HG02884 (cell line): ENCODE measurements at regions not wholly inside any gene's neighbourhood (a gene's known extent, or its start where the extent isn't known, plus 50 kb on each side); places are given as distances from the start of the nearest gene placed in this dataset.

Experiments used
- ATAC-seq: cut with Tn5 transposase; IDR thresholded peaks from one replicate; pipeline ENCODE4 v1.9.1; 2021; ENCODE audit warnings: mild to moderate bottlenecking, moderate library complexity; ENCODE audit not compliant: unreplicated experiment

- no peak for ATAC-seq
Observed at GRCh38 chr11:112457532-112457931, 196.9 kb upstream of the PLET1 start.

DNA sequence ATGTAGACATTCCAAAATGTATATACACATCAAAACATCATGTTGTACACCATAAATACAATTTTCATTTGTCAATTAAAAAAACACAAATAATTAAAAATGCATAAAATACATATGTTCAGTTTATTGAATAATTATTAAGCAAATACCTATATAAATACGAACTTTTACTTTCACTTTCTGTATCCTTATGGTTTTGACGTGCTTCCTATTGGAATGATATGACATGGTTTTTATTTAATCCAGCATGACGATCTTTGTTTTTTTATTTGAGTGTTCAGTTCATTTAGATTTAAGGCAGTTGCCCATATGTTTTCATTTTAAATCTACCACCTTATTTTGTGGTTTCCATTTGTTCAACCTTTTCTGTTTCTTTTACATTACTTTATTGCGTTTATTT lies 198.3 kb upstream of the PLET1 start:
- ATAC-seq = no peak

- ATAC-seq = no peak
Observed at GRCh38 chr11:112460141-112460540, 199.5 kb upstream of the PLET1 start.

GRCh38 chr11:112464949-112465348 lies 204.3 kb upstream of the PLET1 start:
- no peak for ATAC-seq

DNA sequence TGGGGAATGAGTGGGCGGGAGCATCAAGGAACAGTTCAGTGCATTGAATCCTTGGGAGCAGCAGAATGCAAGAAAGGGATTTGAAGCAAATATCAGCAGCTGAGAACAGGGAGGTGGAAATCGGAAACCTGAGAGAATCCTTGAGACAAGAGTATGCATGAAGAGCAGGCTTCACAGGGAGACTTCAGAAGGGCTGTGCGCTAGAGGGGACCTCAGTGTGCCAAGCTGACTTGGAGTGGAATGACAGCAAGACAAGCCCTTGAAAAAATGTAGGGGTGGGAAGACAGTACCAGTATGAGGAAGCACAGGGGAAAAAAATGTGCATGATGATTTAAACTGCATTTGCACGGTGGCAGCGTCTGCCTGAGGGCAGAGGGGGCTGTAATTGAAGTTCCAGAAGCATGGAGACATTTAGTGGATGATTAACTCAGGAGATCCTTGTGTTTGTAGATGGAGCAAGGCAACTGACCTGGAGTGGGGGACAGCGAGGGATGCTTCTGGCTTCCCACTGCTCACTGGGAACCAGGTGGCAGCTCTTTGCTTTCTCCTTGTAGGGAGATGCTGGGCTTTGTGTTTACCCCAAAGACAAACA lies 204.9 kb upstream of the PLET1 start:
- no peak for ATAC-seq

GRCh38 chr11:112467721-112468120 lies 207.1 kb upstream of the PLET1 start:
- ATAC-seq = no peak

GRCh38 chr11:112469376-112469775 lies 208.7 kb upstream of the PLET1 start:
- no peak for ATAC-seq

GRCh38 chr11:112470355-112470754 lies 209.7 kb upstream of the PLET1 start:
- ATAC-seq = no peak

DNA sequence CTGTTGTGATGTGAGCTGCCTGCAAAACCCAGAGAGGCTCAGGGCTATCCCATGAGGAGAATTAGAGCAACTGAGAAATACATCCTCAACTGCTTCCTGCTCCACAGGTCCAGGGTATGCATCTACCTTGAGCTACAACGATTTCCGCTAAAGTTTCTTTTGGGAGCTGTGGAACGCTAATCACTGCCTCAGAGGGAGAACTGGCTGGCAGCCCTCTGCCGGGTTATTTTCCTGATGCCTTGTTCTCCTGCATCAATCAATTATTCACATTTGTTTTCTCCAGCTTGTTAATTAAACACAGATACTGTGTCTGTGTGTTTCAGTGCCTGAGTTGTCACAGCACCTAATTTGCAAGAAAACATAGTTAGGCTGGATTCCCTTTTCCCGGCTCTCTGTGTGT lies 211.1 kb upstream of the PLET1 start:
- ATAC-seq = no peak

GRCh38 chr11:112477152-112477551 lies 216.5 kb upstream of the PLET1 start:
- no peak for ATAC-seq

DNA sequence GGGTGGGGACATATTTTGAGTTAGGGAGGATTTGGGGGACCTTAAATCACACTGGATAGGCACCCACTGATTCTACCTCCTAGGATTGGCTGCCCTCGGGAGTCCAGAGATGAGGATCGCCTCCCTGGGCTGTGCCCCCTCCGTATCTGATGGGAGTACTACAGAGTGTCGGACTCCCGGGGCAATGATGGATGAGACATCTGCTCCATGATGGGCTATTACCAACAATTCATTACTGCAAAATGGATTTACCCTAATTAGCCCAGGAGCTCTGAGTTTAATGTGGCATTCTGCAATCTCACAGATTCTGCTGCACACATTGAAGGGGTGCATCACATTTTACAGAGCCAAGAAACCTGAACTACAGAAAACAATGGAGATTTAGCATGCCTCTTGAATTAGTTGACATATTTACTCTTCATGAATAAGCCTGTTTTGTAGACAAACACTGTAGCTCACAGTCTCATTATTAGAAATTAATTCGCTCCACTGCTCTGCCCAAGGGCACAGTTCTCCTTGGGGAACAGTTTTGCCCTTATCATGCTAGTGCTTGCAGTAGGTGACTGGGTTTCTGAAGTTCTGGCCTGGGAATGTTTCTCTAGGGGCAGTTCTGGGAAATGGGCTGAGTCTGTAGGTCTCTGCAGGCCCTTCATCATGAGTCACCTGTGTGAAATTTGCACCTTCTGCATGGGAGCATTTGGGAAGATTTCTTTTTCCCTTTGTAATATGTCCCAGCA lies 217.1 kb upstream of the PLET1 start:
- no peak for ATAC-seq

DNA sequence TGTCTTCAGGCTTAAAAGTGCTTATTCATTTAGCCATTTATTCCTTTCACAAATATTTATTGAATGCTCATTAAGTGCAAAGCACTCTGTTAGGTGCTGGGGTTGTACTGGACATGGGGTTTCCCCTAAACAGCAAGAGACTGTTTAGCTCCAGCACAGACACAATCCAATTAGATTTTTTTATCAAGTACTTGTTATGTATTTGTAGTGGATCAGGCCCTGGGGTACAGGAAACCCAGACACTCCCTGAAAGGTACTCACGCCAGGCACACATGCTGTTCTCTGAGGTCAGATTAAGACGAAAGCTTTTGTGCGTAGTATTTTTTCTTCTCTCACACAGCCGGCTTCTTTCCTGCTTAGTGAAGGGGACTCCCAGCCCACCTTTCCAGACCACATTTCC lies 218.1 kb upstream of the PLET1 start:
- ATAC-seq = no peak

DNA sequence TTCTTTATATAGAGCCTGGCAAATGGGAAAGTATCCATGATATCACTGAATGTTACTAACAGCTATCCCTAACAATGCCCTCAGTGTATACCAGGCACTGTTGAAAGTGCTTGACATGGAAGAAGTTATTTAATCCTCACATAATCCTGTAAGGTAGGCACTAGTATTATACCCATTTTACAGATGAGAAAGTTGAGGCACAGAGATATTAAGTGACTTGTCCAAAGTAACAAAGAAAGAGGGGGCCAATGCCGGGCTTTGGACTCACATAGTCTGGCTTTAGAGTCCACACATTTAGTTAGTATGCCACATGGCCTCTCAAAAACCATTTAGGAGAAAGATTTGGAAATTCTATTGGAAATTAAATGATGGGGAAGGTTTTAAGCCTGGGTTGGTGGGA lies 220.8 kb upstream of the PLET1 start:
- no peak for ATAC-seq

DNA sequence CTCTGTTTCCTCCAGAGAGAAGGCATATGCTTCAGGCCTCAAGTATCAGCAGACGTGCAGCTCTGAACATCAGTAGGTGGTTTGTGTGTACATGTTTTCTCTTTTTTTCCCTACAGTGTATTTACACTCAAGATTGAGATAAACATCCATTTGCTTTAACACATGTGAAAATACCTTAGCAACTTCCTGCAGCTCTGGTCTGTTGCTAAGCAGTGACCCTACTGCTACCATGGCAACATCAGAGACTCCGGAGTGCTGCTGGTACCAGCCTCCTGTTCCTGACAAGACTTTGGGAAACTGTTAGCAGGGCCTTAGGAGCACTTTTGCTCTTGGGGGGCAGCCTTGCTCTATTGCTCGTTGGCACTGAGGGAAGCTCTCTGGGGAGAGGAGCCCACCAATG lies 221.2 kb upstream of the PLET1 start:
- ATAC-seq = no peak

GRCh38 chr11:112485280-112485679 lies 224.6 kb upstream of the PLET1 start:
- no peak for ATAC-seq

DNA sequence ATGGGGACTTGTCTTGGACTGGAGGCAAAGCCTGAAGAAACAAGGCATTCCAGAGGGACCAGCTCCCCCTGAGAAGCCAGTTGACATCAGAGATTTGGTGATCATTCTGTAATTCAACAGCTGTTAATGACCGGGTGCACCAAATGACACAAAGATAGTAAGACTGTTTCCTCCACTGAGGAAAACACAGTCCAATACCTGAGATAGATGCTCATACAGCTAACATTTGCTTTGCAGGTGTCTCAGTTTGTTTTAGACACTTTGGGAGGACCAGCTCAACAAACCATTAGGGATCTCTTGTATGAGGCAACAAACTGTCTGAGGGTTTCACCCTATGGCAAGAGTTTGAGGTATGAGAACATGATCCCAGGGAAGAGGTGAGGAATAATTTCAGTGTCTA lies 237.2 kb upstream of the PLET1 start:
- no peak for ATAC-seq

DNA sequence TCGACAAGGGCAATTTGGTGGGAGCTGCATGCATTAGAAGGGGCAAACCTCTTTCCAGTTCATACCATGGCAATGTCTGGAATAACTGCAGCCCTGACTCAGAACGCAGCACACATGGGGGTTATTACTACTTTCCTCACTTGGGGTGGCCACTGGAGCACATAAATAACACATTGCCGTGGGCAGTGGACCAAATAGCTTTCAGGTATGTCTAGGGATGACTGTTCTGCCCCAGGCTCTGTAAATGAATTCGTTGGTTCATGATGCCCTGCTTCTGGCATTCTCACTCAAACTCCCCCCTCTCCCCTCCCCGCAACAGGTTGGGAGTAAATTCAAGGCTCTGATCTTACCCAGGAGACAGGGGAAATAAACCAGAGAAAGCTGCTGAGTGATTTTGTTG lies 238.0 kb upstream of the PLET1 start:
- no peak for ATAC-seq

DNA sequence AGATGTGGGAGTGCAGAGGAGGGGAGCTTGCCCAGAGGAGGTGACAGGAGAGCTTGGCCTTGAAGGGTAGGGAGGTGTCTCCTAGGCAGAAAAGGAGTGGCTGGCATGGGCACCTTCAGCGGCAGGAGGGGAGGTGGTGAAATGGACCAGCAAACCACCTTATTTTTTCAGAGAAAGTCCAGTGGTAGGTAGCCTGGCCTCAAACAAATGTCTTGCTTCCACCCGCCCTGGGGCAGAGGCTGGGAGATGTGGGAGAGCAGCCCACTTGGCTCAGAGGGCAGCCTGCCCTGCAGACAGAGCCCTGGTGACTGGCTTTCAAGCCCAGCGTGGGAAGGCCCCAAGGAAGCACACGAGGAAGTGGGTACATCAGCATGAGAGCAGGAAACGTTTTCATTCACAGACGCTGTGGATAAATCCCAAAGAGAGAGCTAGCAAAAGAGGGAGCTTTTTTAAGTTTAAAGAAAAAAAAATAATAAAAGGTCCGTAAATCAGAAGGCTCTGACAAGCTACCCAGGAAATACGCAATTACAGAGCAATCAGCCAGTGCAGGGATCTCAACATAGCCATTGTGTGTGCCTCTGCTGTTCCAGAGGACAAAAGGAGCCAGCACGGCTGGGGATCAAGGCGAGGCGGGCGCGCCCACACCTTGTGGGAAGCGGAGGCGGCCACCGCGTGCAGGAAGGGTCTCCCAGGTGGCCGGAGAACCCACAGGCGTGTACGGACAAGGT lies 238.7 kb upstream of the PLET1 start:
- ATAC-seq = no peak

DNA sequence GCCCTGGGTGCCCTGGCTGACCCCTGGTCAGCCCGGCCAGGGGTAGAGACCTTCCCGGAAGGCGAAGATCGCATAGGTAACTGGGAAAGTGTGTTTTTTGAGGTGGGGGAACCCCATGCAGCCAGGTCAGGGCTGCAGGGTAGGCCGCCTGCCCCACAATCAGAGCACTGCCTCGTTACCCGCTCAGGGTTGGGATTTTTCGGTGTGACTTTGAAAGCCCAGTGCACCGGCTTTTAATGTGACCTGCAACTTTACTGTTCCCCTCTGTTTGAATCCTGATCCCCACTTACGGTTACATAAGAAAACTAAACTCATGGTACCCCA lies 239.2 kb upstream of the PLET1 start:
- no peak for ATAC-seq

GRCh38 chr11:112503410-112503809 lies 242.8 kb upstream of the PLET1 start:
- ATAC-seq = no peak

- no peak for ATAC-seq
Observed at GRCh38 chr11:112504056-112504455, 243.4 kb upstream of the PLET1 start.

DNA sequence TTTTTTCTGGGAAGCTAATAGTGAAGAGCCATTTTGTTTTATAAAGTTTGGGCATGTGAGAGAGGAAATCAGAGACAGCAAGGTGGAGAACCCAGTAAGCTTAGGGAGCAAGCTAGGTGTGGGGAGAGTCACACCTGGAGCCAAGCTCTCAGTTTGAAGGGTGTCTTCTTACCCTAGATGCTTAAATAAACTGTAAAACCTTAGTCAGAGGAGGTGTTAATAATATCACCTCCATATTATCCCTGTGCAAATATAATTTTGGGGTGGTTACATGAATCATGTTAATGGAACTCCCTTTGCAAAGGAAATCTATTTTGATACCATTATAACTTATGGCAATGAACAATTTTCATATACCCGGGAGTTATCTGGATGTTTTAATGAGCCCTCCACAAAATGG lies 246.2 kb upstream of the PLET1 start:
- ATAC-seq = no peak
